GM23338 (cell line): ENCODE measurements at regions not wholly inside any gene's neighbourhood (a gene's known extent, or its start where the extent isn't known, plus 50 kb on each side); places are given as distances from the start of the nearest gene placed in this dataset.

ENCODE experiments used
- ATAC-seq: fragments of 200-7000 bp; cut with Tn5 transposase; 3 replicates; pipeline ENCODE4 v1.9.1; 2020
- DNase-seq: peaks from one replicate; pipeline ENCODE4 v3.0.0-alpha.2; 2015; ENCODE audit warnings: low spot score
- H2AFZ ChIP-seq: fragments of 200-600 bp; sonication (generic); 2 replicates; pipeline ENCODE4 v1.8.0; 2016; ENCODE audit warnings: antibody characterized with exemption, mild to moderate bottlenecking, moderate library complexity
- H3F3A ChIP-seq: fragments of 200-600 bp; sonication (generic); replicated peaks from 2 replicates; pipeline ENCODE4 v1.8.0; 2017; ENCODE audit warnings: antibody characterized with exemption, mixed run types, low read depth
- H3K27ac ChIP-seq: fragments of 200-600 bp; sonication (generic); 2 replicates; pipeline ENCODE4 v1.6.1; 2016; ENCODE audit warnings: low read depth
- H3K27me3 ChIP-seq: fragments of 200-600 bp; sonication (generic); 2 replicates; pipeline ENCODE4 v1.8.0; 2016; ENCODE audit warnings: mild to moderate bottlenecking, mixed run types, moderate library complexity; ENCODE audit not compliant: insufficient read depth
- H3K36me3 ChIP-seq: fragments of 200-600 bp; sonication (generic); 2 replicates; pipeline ENCODE4 v1.8.0; 2016; ENCODE audit warnings: mild to moderate bottlenecking; ENCODE audit not compliant: insufficient read depth
- H3K4me1 ChIP-seq: fragments of 200-600 bp; sonication (generic); 2 replicates; pipeline ENCODE4 v1.8.0; 2016; ENCODE audit warnings: mild to moderate bottlenecking, moderate library complexity; ENCODE audit not compliant: insufficient read depth
- H3K4me2 ChIP-seq: fragments of 200-600 bp; sonication (generic); 2 replicates; pipeline ENCODE4 v1.7.1; 2017; ENCODE audit warnings: mixed run types
- H3K4me3 ChIP-seq: fragments of 200-600 bp; sonication (generic); 2 replicates; pipeline ENCODE4 v1.6.1; 2016; ENCODE audit warnings: mixed run types
- H3K79me2 ChIP-seq: fragments of 200-600 bp; sonication (generic); replicated peaks from 2 replicates; pipeline ENCODE4 v1.8.0; 2017; ENCODE audit warnings: mild to moderate bottlenecking; ENCODE audit not compliant: insufficient read depth
- H3K9me2 ChIP-seq: fragments of 200-600 bp; sonication (generic); 2 replicates; pipeline ENCODE4 v1.8.0; 2017; ENCODE audit not compliant: insufficient read depth
- H4K20me1 ChIP-seq: fragments of 200-600 bp; sonication (generic); replicated peaks from 2 replicates; pipeline ENCODE4 v1.8.0; 2017; ENCODE audit warnings: mild to moderate bottlenecking; ENCODE audit not compliant: insufficient read depth
- H3K27ac Mint-ChIP-seq: 2 replicates; pipeline ENCODE4 v1.8.0; 2020; ENCODE audit warnings: inconsistent platforms, mild to moderate bottlenecking, moderate library complexity, mixed read lengths
- H3K27me3 Mint-ChIP-seq: 3 replicates; pipeline ENCODE4 v1.8.0; 2022; ENCODE audit warnings: low read depth, mild to moderate bottlenecking, moderate library complexity, mixed read lengths, inconsistent platforms; ENCODE audit not compliant: insufficient read depth, poor library complexity
- H3K36me3 Mint-ChIP-seq: 3 replicates; pipeline ENCODE4 v1.8.0; 2021; ENCODE audit warnings: low read depth, mild to moderate bottlenecking, inconsistent platforms, moderate library complexity, mixed read lengths
- H3K4me1 Mint-ChIP-seq: 3 replicates; pipeline ENCODE4 v1.8.0; 2020; ENCODE audit warnings: mild to moderate bottlenecking, inconsistent platforms, mixed read lengths
- H3K4me3 Mint-ChIP-seq: 3 replicates; pipeline ENCODE4 v1.8.0; 2021; ENCODE audit warnings: moderate library complexity, mild to moderate bottlenecking, inconsistent platforms, mixed read lengths
- H3K9me3 Mint-ChIP-seq: 3 replicates; pipeline ENCODE4 v1.8.0; 2020; ENCODE audit warnings: moderate library complexity, mild to moderate bottlenecking, inconsistent platforms, mixed read lengths
- CTCF ChIP-seq, 2 experiments: fragments of 200-600 bp in 1 of 2; sonication (generic) in 1 of 2; conservative IDR thresholded peaks; 2 replicates each; pipeline versions ENCODE4 v1.5.1 to v1.6.1; 2016 to 2017; ENCODE audit warnings: antibody characterized with exemption in 2 of 2, low read depth in 2 of 2, mild to moderate bottlenecking in 2 of 2, moderate library complexity in 1 of 2
- STAT1 ChIP-seq: IDR thresholded peaks from one replicate; pipeline ENCODE4 v1.6.1; 2016; ENCODE audit warnings: antibody characterized with exemption; ENCODE audit not compliant: unreplicated experiment
- ZNF331 ChIP-seq: fragments of 250-450 bp; sonication (Bioruptor Pico); IDR thresholded peaks from 2 replicates; pipeline ENCODE4 v1.5.0; 2020; ENCODE audit warnings: low read depth, mild to moderate bottlenecking, moderate library complexity
- ZNF462 ChIP-seq: fragments of 250-450 bp; sonication (Bioruptor Pico); IDR thresholded peaks from 2 replicates; pipeline ENCODE4 v1.5.0; 2020; ENCODE audit warnings: mild to moderate bottlenecking, moderate library complexity
- TF ChIP-seq, protein P1 (sequence below): IDR thresholded peaks from one replicate; pipeline ENCODE4 v1.6.1; 2018; ENCODE audit warnings: antibody characterized with exemption; ENCODE audit not compliant: unreplicated experiment

- H3F3A ChIP-seq, result no peaks in the 10 kb centered on the region
- H3K27ac Mint-ChIP-seq, result no peak overlapping the region
- no peak for DNase-seq
- H3K36me3 ChIP-seq, result no peaks in the 10 kb centered on the region
- H2AFZ ChIP-seq, result no peak overlapping the region
- no peaks in the 10 kb centered on the region for H3K4me1 ChIP-seq
- peaks cover 3% of the 10 kb centered on the region for H3K27me3 Mint-ChIP-seq
- no peaks in the 10 kb centered on the region for H3K27me3 ChIP-seq
- H3K36me3 Mint-ChIP-seq, result no peaks in the 10 kb centered on the region
- H3K9me2 ChIP-seq, result peaks cover 16% of the 10 kb centered on the region
- no peak for ATAC-seq
- H3K4me3 Mint-ChIP-seq, result no peak overlapping the region
- H3K4me2 ChIP-seq, result no peak overlapping the region
- peaks cover 3% of the 10 kb centered on the region for H3K4me1 Mint-ChIP-seq
- H3K79me2 ChIP-seq, result no peaks in the 10 kb centered on the region
- TF ChIP-seq STAT1 (no peak), ZNF331 (CRISPR knock-in tag) (no peak), CTCF (conservative IDR thresholded peaks at IDR 0.05; ENCODE audit: low read depth in 2 of 2) (no peak), ZNF462 (CRISPR knock-in tag) (no peak)
- TF ChIP-seq, protein P1, sequence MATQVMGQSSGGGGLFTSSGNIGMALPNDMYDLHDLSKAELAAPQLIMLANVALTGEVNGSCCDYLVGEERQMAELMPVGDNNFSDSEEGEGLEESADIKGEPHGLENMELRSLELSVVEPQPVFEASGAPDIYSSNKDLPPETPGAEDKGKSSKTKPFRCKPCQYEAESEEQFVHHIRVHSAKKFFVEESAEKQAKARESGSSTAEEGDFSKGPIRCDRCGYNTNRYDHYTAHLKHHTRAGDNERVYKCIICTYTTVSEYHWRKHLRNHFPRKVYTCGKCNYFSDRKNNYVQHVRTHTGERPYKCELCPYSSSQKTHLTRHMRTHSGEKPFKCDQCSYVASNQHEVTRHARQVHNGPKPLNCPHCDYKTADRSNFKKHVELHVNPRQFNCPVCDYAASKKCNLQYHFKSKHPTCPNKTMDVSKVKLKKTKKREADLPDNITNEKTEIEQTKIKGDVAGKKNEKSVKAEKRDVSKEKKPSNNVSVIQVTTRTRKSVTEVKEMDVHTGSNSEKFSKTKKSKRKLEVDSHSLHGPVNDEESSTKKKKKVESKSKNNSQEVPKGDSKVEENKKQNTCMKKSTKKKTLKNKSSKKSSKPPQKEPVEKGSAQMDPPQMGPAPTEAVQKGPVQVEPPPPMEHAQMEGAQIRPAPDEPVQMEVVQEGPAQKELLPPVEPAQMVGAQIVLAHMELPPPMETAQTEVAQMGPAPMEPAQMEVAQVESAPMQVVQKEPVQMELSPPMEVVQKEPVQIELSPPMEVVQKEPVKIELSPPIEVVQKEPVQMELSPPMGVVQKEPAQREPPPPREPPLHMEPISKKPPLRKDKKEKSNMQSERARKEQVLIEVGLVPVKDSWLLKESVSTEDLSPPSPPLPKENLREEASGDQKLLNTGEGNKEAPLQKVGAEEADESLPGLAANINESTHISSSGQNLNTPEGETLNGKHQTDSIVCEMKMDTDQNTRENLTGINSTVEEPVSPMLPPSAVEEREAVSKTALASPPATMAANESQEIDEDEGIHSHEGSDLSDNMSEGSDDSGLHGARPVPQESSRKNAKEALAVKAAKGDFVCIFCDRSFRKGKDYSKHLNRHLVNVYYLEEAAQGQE, result no peak
- no peaks in the 10 kb centered on the region for H4K20me1 ChIP-seq
- no peak overlapping the region for H3K27ac ChIP-seq
- H3K4me3 ChIP-seq, result no peak overlapping the region
- no peaks in the 10 kb centered on the region for H3K9me3 Mint-ChIP-seq
These were observed 165.4 kb upstream of the PPP2R3A start for GRCh38 chr3:135800071-135800549.
